AG04450 (cell line): ENCODE measurements at regions not wholly inside any gene's neighbourhood (a gene's known extent, or its start where the extent isn't known, plus 50 kb on each side); places are given as distances from the start of the nearest gene placed in this dataset.
"Not testable (repeated sequence)": the region's sequence is repeated elsewhere in the genome, so short reads cannot be mapped to it uniquely, and the experiment has no call there.

Source experiments
- CTCF ChIA-PET: fragments of 300-600, 350-600 bp; formaldehyde crosslinking; extraction: SDS; loops from one replicate; lab custom pipeline; 2022; ENCODE audit warnings: antibody characterized with exemption, inconsistent platforms; lab: Charles Lee
- POLR2A ChIA-PET: fragments of 350-600 bp; formaldehyde crosslinking; extraction: SDS; loops from one replicate; lab custom pipeline; 2021; ENCODE audit warnings: antibody characterized with exemption, inconsistent platforms; lab: Yijun Ruan, JAX
- DNase-seq: peaks from one replicate; pipeline ENCODE4 v3.0.0-alpha.2; 2011; ENCODE audit warnings: low read depth, low spot score
- H3K27ac ChIP-seq: one replicate; pipeline ENCODE4 v1.5.1; 2012; ENCODE audit warnings: low read depth, low read length, control low read depth
- H3K27me3 ChIP-seq: one replicate; pipeline ENCODE4 v1.6.0; 2012; ENCODE audit warnings: low read length; ENCODE audit not compliant: control insufficient read depth, insufficient read depth
- H3K4me3 ChIP-seq: 2 replicates; pipeline ENCODE4 v1.5.1; 2011; ENCODE audit warnings: mild to moderate bottlenecking, low read depth, low read length, control low read depth
- H3K9me3 ChIP-seq: 2 replicates; pipeline ENCODE4 v1.5.1; 2012; ENCODE audit warnings: low read length; ENCODE audit not compliant: control insufficient read depth, insufficient read depth
- CTCF ChIP-seq: IDR thresholded peaks from 2 replicates; pipeline ENCODE4 v1.5.1; 2011; ENCODE audit warnings: low read depth, low read length, control low read depth, inconsistent platforms

GRCh38 chr2:35591886-35592285 lies 763.7 kb upstream of the CRIM1 start:
- H3K4me3 ChIP-seq, result no peak overlapping the region
- TF ChIP-seq CTCF, result no peak
- POLR2A ChIA-PET, result no interaction called here
- CTCF ChIA-PET, result no interaction called here
- no peaks in the 10 kb centered on the region for H3K27me3 ChIP-seq
- DNase-seq, result no peak
- no peaks in the 10 kb centered on the region; the same call in 1 of the 2 replicates for H3K9me3 ChIP-seq
- H3K27ac ChIP-seq, result no peak overlapping the region

- Histone ChIP-seq H3K27me3 (no peaks in the 10 kb centered on the region), H3K4me3 (no peak overlapping the region), H3K9me3 (peaks cover 10% of the 10 kb centered on the region; the same call in 1 of the 2 replicates), H3K27ac (no peak overlapping the region)
- POLR2A ChIA-PET, result no interaction called here
- CTCF ChIA-PET, result no interaction called here
- no peak for DNase-seq
- TF ChIP-seq CTCF, result no peak
These were observed 769.6 kb upstream of the CRIM1 start for GRCh38 chr2:35585972-35586371.

- CTCF ChIA-PET, result no interaction called here
- H3K4me3 ChIP-seq, result no peak overlapping the region
- POLR2A ChIA-PET, result no interaction called here
- no peak overlapping the region for H3K27ac ChIP-seq
- H3K27me3 ChIP-seq, result no peaks in the 10 kb centered on the region
- DNase-seq, result no peak
- peaks cover 10% of the 10 kb centered on the region for H3K9me3 ChIP-seq
- TF ChIP-seq CTCF, result no peak
These were observed 772.9 kb upstream of the CRIM1 start for GRCh38 chr2:35582637-35583036.

- Histone ChIP-seq H3K27ac (no peak overlapping the region), H3K27me3 (no peaks in the 10 kb centered on the region), H3K4me3 (no peak overlapping the region), H3K9me3 (peaks cover 13% of the 10 kb centered on the region)
- no peak for TF ChIP-seq CTCF
- no peak for DNase-seq
- CTCF ChIA-PET, result no interaction called here
- POLR2A ChIA-PET, result no interaction called here
These were observed 774.6 kb upstream of the CRIM1 start for GRCh38 chr2:35580956-35581355.

GRCh38 chr2:35568574-35568973 lies 787.0 kb upstream of the CRIM1 start:
- H3K9me3 ChIP-seq, H3K27me3 ChIP-seq, H3K27ac ChIP-seq, DNase-seq, POLR2A ChIA-PET, CTCF ChIA-PET, H3K4me3 ChIP-seq: not testable (repeated sequence)

- ChIA-PET POLR2A (no interaction called here), CTCF (no interaction called here)
- TF ChIP-seq CTCF, result no peak
- peaks cover 7% of the 10 kb centered on the region for H3K9me3 ChIP-seq
- no peak overlapping the region for H3K27ac ChIP-seq
- no peak for DNase-seq
- no peak overlapping the region for H3K4me3 ChIP-seq
- no peaks in the 10 kb centered on the region for H3K27me3 ChIP-seq
These were observed 793.1 kb upstream of the CRIM1 start for GRCh38 chr2:35562488-35562887.
